ENCODE measurements at regions not wholly inside any gene's neighbourhood (a gene's known extent, or its start where the extent isn't known, plus 50 kb on each side); places are given as distances from the start of the nearest gene placed in this dataset.

GRCh38 chr2:55759271-55759921 is 65.8 kb upstream of the PNPT1 start:
- no peaks in the 10 kb centered on the region for H3K9me3 ChIP-seq

GRCh38 chr2:55751966-55752365 is 58.3 kb upstream of the PNPT1 start:
- H3K9me3 ChIP-seq, result no peaks in the 10 kb centered on the region
- H3K4me1 ChIP-seq, result no peaks in the 10 kb centered on the region
- intact Hi-C loops (cut with DNase I), result no loop called here
- TF ChIP-seq CTCF (IDR thresholded peaks at IDR 0.05), result no peak
- ATAC-seq (no peak), DNase-seq (no peak)
- H3K27ac ChIP-seq, result no peak overlapping the region
- H3K36me3 ChIP-seq, result no peaks in the 10 kb centered on the region
- no peaks in the 10 kb centered on the region for H3K27me3 ChIP-seq
- no peak overlapping the region for H3K4me3 ChIP-seq

More at GRCh38 chr2:55759271-55759921, 65.8 kb upstream of the PNPT1 start:
- Histone ChIP-seq H3K36me3 (no peaks in the 10 kb centered on the region), H3K27ac (no peak overlapping the region), H3K4me3 (no peak overlapping the region), H3K27me3 (no peaks in the 10 kb centered on the region), H3K4me1 (peaks cover 11% of the 10 kb centered on the region)
- ATAC-seq (no peak), DNase-seq (no peak)
- intact Hi-C loops (cut with DNase I), result no loop called here
- TF ChIP-seq CTCF (IDR thresholded peaks at IDR 0.05), result no peak

GRCh38 chr2:55743583-55743982 is 49.9 kb upstream of the PNPT1 start:
- intact Hi-C loops (cut with DNase I), result no loop called here
- H3K36me3 ChIP-seq, result no peaks in the 10 kb centered on the region
- TF ChIP-seq CTCF (IDR thresholded peaks at IDR 0.05), result no peak

More at GRCh38 chr2:55743583-55743982, 49.9 kb upstream of the PNPT1 start:
- DNase-seq (no peak), ATAC-seq (no peak)
- H3K9me3 ChIP-seq, result no peaks in the 10 kb centered on the region
- H3K27me3 ChIP-seq, result no peaks in the 10 kb centered on the region
- no peak overlapping the region for H3K4me3 ChIP-seq
- no peak overlapping the region for H3K27ac ChIP-seq
- no peaks in the 10 kb centered on the region for H3K4me1 ChIP-seq
